Neuron (in vitro differentiated cells): ENCODE measurements at regions not wholly inside any gene's neighbourhood (a gene's known extent, or its start where the extent isn't known, plus 50 kb on each side); places are given as distances from the start of the nearest gene placed in this dataset.

Experiments used
- H2AFZ ChIP-seq: one replicate; pipeline ENCODE4 v1.6.1; 2013; ENCODE audit warnings: low read depth, mild to moderate bottlenecking, inconsistent platforms, low read length, moderate library complexity
- H3K27me3 ChIP-seq: one replicate; pipeline ENCODE4 v1.6.1; 2013; ENCODE audit warnings: low read length; ENCODE audit not compliant: insufficient read depth
- H3K36me3 ChIP-seq: one replicate; pipeline ENCODE4 v1.6.1; 2013; ENCODE audit warnings: low read length; ENCODE audit not compliant: insufficient read depth
- H3K4me1 ChIP-seq: one replicate; pipeline ENCODE4 v1.6.1; 2013; ENCODE audit warnings: low read length; ENCODE audit not compliant: insufficient read depth
- H3K4me3 ChIP-seq: 2 replicates; pipeline ENCODE4 v1.5.1; 2013; ENCODE audit warnings: mild to moderate bottlenecking, low read length, moderate library complexity
- H3K9me3 ChIP-seq: one replicate; pipeline ENCODE4 v1.6.1; 2013; ENCODE audit warnings: low read length

- H3K27me3 ChIP-seq, result no peaks in the 10 kb centered on the region
- no peaks in the 10 kb centered on the region for H3K9me3 ChIP-seq
- H3K4me1 ChIP-seq, result peaks cover 9% of the 10 kb centered on the region
- H3K4me3 ChIP-seq, result no peak overlapping the region
- H2AFZ ChIP-seq, result no peak overlapping the region
- H3K36me3 ChIP-seq, result no peaks in the 10 kb centered on the region
Observed at GRCh38 chr4:162360369-162361149, 196.8 kb upstream of the FSTL5 start.

- H3K4me3 ChIP-seq, result no peak overlapping the region
- H3K27me3 ChIP-seq, result no peaks in the 10 kb centered on the region
- no peaks in the 10 kb centered on the region for H3K4me1 ChIP-seq
- H2AFZ ChIP-seq, result no peak overlapping the region
- H3K9me3 ChIP-seq, result no peaks in the 10 kb centered on the region
- no peaks in the 10 kb centered on the region for H3K36me3 ChIP-seq
Observed at GRCh38 chr4:162356181-162356580, 192.4 kb upstream of the FSTL5 start.

- Histone ChIP-seq H3K9me3 (no peaks in the 10 kb centered on the region), H3K4me3 (no peak overlapping the region)
Observed at GRCh38 chr4:162352580-162353107, 188.8 kb upstream of the FSTL5 start.

GRCh38 chr4:162350331-162350730, 186.5 kb upstream of the FSTL5 start:
- H3K4me3 ChIP-seq, result no peak overlapping the region
- H3K36me3 ChIP-seq, result no peaks in the 10 kb centered on the region
- H3K4me1 ChIP-seq, result no peaks in the 10 kb centered on the region
- H3K9me3 ChIP-seq, result no peaks in the 10 kb centered on the region
- H3K27me3 ChIP-seq, result no peaks in the 10 kb centered on the region
- no peak overlapping the region for H2AFZ ChIP-seq

More at GRCh38 chr4:162352580-162353107, 188.8 kb upstream of the FSTL5 start:
- H3K27me3 ChIP-seq, result no peaks in the 10 kb centered on the region
- no peak overlapping the region for H2AFZ ChIP-seq
- no peaks in the 10 kb centered on the region for H3K36me3 ChIP-seq
- H3K4me1 ChIP-seq, result no peaks in the 10 kb centered on the region

- Histone ChIP-seq H3K4me1 (no peaks in the 10 kb centered on the region), H3K27me3 (no peaks in the 10 kb centered on the region), H3K9me3 (no peaks in the 10 kb centered on the region), H3K4me3 (no peak overlapping the region), H3K36me3 (no peaks in the 10 kb centered on the region), H2AFZ (no peak overlapping the region)
Observed at GRCh38 chr4:162349395-162349794, 185.6 kb upstream of the FSTL5 start.

- H3K4me3 ChIP-seq, result no peak overlapping the region
- H3K36me3 ChIP-seq, result no peaks in the 10 kb centered on the region
- no peaks in the 10 kb centered on the region for H3K9me3 ChIP-seq
- no peaks in the 10 kb centered on the region for H3K27me3 ChIP-seq
- no peaks in the 10 kb centered on the region for H3K4me1 ChIP-seq
- H2AFZ ChIP-seq, result no peak overlapping the region
Observed at GRCh38 chr4:162347842-162348213, 184.0 kb upstream of the FSTL5 start.

- Histone ChIP-seq H3K4me1 (no peaks in the 10 kb centered on the region), H2AFZ (no peak overlapping the region), H3K27me3 (no peaks in the 10 kb centered on the region), H3K9me3 (no peaks in the 10 kb centered on the region), H3K36me3 (no peaks in the 10 kb centered on the region), H3K4me3 (no peak overlapping the region)
Observed at GRCh38 chr4:162347156-162347841, 183.5 kb upstream of the FSTL5 start.

GRCh38 chr4:162343967-162344366, 180.2 kb upstream of the FSTL5 start:
- no peak overlapping the region for H3K4me3 ChIP-seq
- H3K36me3 ChIP-seq, result no peaks in the 10 kb centered on the region
- no peaks in the 10 kb centered on the region for H3K9me3 ChIP-seq
- no peaks in the 10 kb centered on the region for H3K27me3 ChIP-seq
- H2AFZ ChIP-seq, result no peak overlapping the region
- no peaks in the 10 kb centered on the region for H3K4me1 ChIP-seq

GRCh38 chr4:162341533-162341932, 177.7 kb upstream of the FSTL5 start:
- Histone ChIP-seq H3K4me1 (no peaks in the 10 kb centered on the region), H3K4me3 (no peak overlapping the region), H2AFZ (no peak overlapping the region), H3K36me3 (no peaks in the 10 kb centered on the region), H3K9me3 (no peaks in the 10 kb centered on the region), H3K27me3 (no peaks in the 10 kb centered on the region)

GRCh38 chr4:162323919-162324318, 160.1 kb upstream of the FSTL5 start:
- no peaks in the 10 kb centered on the region for H3K9me3 ChIP-seq
- H3K36me3 ChIP-seq, result no peaks in the 10 kb centered on the region
- no peaks in the 10 kb centered on the region for H3K27me3 ChIP-seq
- H3K4me3 ChIP-seq, result no peak overlapping the region
- H3K4me1 ChIP-seq, result no peaks in the 10 kb centered on the region
- H2AFZ ChIP-seq, result no peak overlapping the region

GRCh38 chr4:162322054-162322453, 158.3 kb upstream of the FSTL5 start:
- Histone ChIP-seq H3K4me1 (no peaks in the 10 kb centered on the region), H3K27me3 (no peaks in the 10 kb centered on the region), H3K9me3 (no peaks in the 10 kb centered on the region), H3K4me3 (no peak overlapping the region), H2AFZ (no peak overlapping the region), H3K36me3 (no peaks in the 10 kb centered on the region)

GRCh38 chr4:162285753-162286152, 122.0 kb upstream of the FSTL5 start:
- no peaks in the 10 kb centered on the region for H3K36me3 ChIP-seq
- H3K4me1 ChIP-seq, result no peaks in the 10 kb centered on the region
- H3K9me3 ChIP-seq, result no peaks in the 10 kb centered on the region
- H3K27me3 ChIP-seq, result no peaks in the 10 kb centered on the region
- H2AFZ ChIP-seq, result no peak overlapping the region
- H3K4me3 ChIP-seq, result no peak overlapping the region

- Histone ChIP-seq H2AFZ (peak overlapping the region; percentile 5), H3K4me3 (no peak overlapping the region), H3K27me3 (no peaks in the 10 kb centered on the region), H3K36me3 (no peaks in the 10 kb centered on the region), H3K9me3 (no peaks in the 10 kb centered on the region), H3K4me1 (no peaks in the 10 kb centered on the region)
Observed at GRCh38 chr4:162282684-162283083, 118.9 kb upstream of the FSTL5 start.
